Inflammatory macrophage treated with lipopolysaccharide for 4 hours (primary cell): ENCODE measurements at regions not wholly inside any gene's neighbourhood (a gene's known extent, or its start where the extent isn't known, plus 50 kb on each side); places are given as distances from the start of the nearest gene placed in this dataset.

ENCODE experiments used
- DNase-seq: peaks from one replicate; pipeline ENCODE4 v3.0.0-alpha.2; 2020

- peak; percentile 29 for DNase-seq
Measured at GRCh38 chr2:59594671-59595222, 958.7 kb downstream of the BCL11A start.

DNA sequence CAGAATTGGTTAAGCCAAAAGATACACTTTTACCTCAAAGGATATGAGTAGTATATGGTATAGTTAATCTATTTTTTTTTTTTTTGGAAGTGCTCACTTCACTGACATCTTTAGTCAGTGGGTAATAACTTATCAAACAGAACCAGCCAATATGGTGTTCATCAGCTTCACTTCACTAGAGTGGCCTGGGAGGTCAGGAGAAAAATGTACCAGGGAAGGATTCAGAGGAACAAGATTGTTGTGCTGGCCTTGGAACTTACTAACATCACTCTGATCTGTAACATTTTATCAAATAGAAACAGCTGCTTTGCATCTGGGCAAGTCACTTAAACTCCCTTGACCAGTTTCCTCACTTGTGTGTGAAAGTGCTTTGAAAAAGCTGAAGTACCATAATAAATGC is 962.7 kb downstream of the BCL11A start:
- no peak for DNase-seq

GRCh38 chr2:59589881-59590280 is 963.6 kb downstream of the BCL11A start:
- no peak for DNase-seq

DNA sequence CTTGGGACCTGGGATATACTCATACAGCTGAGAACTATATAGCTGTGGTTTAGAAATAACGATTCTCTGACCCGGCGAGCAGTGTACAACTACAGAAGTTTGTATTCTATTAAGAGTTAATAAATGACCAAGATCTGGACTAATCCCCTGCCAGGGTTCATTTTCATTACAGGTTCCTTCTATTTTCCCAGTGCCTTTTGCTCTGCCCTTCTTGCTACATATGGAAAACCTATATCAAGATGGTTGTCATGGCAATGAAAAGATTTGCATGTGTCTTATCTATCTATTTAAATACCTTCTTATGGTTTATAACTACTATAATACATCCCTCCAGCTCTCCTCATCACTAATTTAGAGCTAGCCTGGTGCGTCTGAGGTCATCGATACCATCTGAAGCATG is 965.2 kb downstream of the BCL11A start:
- no peak for DNase-seq

- no peak for DNase-seq
Measured at GRCh38 chr2:59586176-59586575, 967.3 kb downstream of the BCL11A start.

GRCh38 chr2:59585655-59586054 is 967.8 kb downstream of the BCL11A start:
- no peak for DNase-seq

DNA sequence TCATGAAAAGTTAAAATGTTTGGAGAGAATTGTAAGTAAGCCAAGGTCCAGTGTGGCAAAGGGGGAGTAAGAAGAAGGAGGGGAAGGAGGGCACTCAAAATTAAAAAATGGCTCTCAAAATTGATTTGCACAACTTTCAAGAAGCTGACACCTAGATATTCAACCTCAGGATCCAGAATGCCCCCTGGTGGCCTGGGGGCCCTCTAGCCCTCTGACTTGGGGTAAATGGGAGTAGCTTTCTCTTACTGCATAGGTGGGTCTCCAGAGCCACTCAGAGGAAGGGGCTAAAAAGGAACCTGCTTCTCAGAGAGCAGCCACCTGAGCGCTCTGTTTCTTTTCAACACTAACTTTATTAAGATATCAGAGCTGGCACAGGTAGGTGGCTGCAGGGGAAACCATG is 968.5 kb downstream of the BCL11A start:
- DNase-seq, result no peak

GRCh38 chr2:59583173-59583765 is 970.2 kb downstream of the BCL11A start:
- no peak for DNase-seq

- DNase-seq, result no peak
Measured at GRCh38 chr2:59578349-59578748, 975.1 kb downstream of the BCL11A start.

DNA sequence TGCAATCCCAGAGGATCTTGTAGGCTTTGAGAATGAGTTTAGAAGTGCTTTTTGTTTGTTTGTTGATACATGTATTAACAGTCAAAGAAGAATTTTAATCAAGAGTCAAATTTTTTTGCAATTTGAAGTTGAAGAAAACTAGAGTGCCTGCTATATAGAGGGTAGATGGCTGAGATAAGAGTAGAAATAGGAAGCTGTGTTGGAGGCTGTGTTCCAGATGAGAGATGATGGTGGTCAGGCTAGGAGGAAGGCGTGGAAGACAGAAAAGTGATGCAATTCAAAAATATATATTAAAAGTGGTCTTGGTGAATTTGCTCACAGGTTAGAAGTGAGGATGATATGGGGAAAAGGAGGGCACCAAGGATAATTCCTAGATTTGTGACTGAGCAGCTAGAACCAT is 978.3 kb downstream of the BCL11A start:
- no peak for DNase-seq

- DNase-seq, result no peak
Measured at GRCh38 chr2:59572227-59572626, 981.2 kb downstream of the BCL11A start.

DNA sequence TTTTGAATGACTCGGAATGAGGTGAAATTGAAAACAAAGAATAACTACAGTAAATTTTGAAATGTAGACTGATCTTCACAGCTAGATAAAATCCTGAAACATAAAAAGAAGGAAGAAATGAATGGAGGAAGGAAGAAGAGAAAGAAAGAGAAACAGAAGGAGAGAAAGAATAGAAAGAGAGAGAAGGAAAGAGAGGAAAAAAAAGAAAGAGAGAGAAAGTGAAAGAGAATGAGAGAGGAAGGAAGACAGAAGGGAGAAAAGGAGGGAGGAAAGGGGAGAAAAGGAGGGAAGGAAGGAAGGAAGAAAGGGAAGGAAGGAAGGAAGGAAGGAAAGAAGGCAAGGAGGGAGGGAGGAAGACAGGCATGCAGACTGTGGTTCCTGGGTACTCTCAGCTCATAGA is 982.6 kb downstream of the BCL11A start:
- DNase-seq, result no peak

DNA sequence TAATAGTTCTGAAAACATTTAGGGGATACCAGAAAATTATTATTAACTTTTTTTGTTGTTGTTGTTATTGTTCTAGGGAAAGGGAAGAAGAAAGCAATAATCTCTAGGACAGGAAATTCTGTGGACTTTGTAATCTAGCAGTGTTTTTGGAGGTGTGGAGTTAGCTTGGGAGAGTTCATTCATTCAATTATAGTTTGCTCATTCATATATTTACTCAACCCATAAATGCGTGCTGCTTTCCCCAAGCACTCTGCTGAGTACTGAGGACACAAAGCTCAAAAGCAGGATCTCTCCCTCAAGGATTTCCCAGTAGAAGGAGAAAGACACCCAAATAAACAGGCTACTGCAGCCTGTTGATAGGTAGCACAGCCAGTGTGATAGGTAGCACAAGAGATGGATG is 984.3 kb downstream of the BCL11A start:
- no peak for DNase-seq

DNA sequence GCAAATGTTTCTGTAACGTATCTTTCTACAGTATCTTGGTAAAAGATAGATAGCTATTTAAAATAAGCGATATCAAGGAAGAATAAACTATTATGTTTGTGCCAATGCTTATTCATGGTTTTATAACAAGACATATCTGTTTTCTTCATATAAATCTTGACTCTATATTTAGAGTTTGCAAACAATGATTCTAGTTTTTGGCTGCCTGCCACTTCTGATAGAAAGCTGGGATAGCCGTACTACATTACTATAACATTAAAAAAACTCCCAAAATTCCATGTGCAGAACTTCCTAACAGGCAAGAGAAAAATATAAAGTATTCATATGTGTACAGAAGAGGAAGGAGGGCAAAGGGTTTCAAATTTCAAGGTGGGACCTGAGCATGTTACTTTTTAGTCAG is 985.0 kb downstream of the BCL11A start:
- no peak for DNase-seq

GRCh38 chr2:59567151-59567550 is 986.3 kb downstream of the BCL11A start:
- no peak for DNase-seq

- no peak for DNase-seq
Measured at GRCh38 chr2:59566739-59567138, 986.7 kb downstream of the BCL11A start.

DNA sequence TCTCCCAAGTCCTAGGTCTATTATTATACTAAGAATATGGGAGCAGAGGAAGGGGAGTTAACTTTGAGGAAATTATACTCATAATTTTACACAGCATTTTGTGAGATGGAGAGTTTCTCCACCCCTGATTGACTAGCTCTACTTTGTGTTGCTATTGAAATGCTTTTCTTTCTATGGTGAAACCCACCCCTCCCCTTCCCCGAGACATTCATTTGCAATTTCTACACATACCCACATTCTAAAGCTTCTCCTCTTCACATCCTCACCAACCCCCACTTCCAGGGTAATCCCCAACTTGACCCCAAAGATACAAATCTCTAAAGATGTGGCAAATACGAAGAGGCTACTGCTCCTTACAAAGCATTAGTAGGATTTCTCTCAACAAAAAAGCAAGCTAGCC is 992.2 kb downstream of the BCL11A start:
- no peak for DNase-seq

DNA sequence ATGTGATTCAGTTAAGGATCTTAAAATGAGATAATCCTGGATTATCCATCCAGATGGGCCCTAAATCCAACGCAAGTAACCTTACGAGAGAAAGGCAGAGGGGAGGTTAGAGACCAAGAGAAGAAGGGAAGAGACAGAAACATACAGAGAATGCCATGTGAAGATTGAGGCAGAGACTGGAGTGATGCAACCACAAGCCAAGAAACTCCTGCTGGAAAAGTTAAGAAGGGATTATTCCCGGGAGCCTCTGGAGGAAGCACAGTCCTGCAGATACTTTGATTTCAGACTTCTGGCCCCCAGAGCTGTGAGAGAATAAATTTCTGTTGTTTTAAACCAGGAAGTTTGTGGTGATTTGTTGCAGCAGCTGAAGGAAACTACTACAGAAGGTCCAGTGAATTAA is 992.7 kb downstream of the BCL11A start:
- DNase-seq, result no peak

DNA sequence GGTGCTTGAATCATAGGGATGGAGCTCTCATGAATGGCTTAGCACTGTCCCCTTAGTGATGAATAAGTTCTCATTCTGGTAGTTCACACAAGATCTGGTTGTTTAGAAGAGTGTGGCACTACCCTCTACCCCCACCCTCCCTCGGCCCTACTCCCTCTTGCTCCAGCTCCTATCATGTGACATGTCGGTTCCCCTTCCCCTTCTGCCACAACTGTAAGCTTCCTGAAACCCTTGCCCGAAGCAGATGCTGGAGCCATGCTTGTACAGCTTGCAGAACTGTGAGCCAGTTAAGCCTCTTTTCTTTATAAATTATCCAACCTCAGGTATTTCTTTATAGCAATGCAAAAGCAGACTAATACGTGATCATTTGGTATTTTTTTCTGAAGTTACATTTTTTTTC is 1012.6 kb downstream of the BCL11A start:
- DNase-seq, result no peak

DNA sequence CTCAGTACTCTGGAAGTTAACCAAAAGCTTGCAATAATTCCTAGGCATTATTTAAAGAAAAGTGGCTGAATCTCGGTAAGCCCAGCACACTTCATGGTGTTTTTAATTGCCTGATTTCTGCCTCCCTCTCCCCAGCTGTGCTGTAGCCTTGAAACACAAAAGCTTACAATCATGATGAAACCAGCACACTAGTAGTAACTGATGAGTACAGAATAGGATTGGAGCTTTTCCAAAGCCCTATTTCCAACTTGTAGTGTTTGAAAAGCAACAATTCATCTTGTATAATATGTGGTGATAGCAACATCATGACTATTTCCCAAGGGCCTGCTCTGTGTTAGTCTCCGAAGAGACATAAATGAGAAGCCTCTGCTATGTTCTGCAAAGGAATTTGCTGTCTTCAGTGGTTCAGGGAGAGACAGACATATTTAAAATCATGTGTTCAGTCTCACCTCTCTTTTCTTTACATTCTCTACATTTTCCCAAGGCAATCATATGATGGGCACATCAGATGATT is 1015.0 kb downstream of the BCL11A start:
- DNase-seq, result no peak

DNA sequence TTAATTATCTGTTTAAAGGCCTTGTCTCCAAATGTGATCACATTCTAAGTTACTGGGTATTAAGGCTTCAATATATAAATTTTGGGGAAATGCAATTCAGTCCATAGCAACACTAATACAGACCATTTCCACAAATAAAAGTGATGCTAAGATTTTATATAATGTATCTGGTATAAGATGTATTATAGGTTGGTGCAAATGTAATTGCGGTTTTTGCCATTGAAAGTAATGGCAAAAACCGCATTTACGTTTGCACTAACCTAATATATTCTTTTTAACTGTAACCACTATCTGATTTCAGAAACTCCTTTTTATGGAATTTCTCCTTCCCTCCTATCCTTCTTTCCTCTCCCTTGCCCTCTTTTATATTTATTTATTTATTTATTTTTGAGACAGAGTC is 1020.6 kb downstream of the BCL11A start:
- no peak for DNase-seq

- no peak for DNase-seq
Measured at GRCh38 chr2:59530258-59530657, 1023.2 kb downstream of the BCL11A start.

GRCh38 chr2:59529726-59530125 is 1023.7 kb downstream of the BCL11A start:
- no peak for DNase-seq

GRCh38 chr2:59528525-59528924 is 1024.9 kb downstream of the BCL11A start:
- no peak for DNase-seq

DNA sequence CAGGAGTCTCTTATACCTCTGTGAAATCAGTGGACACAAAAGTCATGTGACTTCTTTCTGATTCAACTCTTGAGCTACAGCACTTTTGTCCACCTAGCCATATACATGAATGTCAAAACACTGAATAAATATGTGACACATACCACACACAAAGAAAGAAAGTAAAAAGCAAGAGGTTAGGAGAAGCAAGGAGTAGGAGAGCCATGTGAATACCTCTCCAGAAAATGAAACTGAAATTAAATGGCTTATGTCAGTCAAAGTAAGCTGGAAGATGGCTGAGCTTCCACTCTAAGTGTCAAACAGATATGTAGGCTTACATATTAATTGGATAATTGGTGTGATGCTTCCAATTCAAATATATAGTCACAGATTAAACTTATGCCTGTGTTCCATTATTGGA is 1050.5 kb downstream of the BCL11A start:
- DNase-seq, result no peak
